Tibial nerve (tissue), 4 donors: ENCODE measurements at regions not wholly inside any gene's neighbourhood (a gene's known extent, or its start where the extent isn't known, plus 50 kb on each side); places are given as distances from the start of the nearest gene placed in this dataset.

ENCODE experiments used
- CTCF ChIP-seq, 5 experiments: fragments of 200-600 bp in 3 of 5; fragments of 450-650 bp in 2 of 5; sonication (generic) in 3 of 5; IDR thresholded peaks; one replicate each; pipeline ENCODE4 v1.5.1; 2016 to 2019; ENCODE audit warnings: antibody characterized with exemption in 5 of 5, mild to moderate bottlenecking in 3 of 5, moderate library complexity in 2 of 5
- EP300 ChIP-seq, 2 donors: sonication (generic); formaldehyde crosslinking; IDR thresholded peaks; one replicate each; pipeline ENCODE4 v1.6.1; 2017; ENCODE audit warnings: antibody characterized with exemption in 2 of 2, mild to moderate bottlenecking in 1 of 2

- no peak for TF ChIP-seq CTCF (IDR thresholded peaks at IDR 0.05)
- no peak for TF ChIP-seq EP300 (IDR thresholded peaks at IDR 0.05)
These were observed 393.1 kb upstream of the NOVA1 start for GRCh38 chr14:26990946-26991345.
